Activated T-helper 2 cell treated with anti-CD3 and anti-CD28 coated beads, Interferon-gamma antibody, Interleukin-2, Interleukin-4, amounts not matched to agents 10 μg/mL and 5 μg/mL and 100 μg/mL, durations not matched to agents 14 hours and 24 hours and 36 hours (primary cell): ENCODE measurements at regions not wholly inside any gene's neighbourhood (a gene's known extent, or its start where the extent isn't known, plus 50 kb on each side); places are given as distances from the start of the nearest gene placed in this dataset.

Experiments used
- DNase-seq: peaks from one replicate; pipeline ENCODE4 v3.0.0; 2021; ENCODE audit warnings: low spot score
- H3K27ac Mint-ChIP-seq: one replicate; pipeline ENCODE4 v1.8.0; 2021; ENCODE audit warnings: mixed read lengths
- H3K27me3 Mint-ChIP-seq: one replicate; pipeline ENCODE4 v1.8.0; 2021; ENCODE audit warnings: low read depth, mixed read lengths
- H3K36me3 Mint-ChIP-seq: one replicate; pipeline ENCODE4 v1.8.0; 2021; ENCODE audit warnings: low read depth, mixed read lengths
- H3K4me1 Mint-ChIP-seq: one replicate; pipeline ENCODE4 v1.8.0; 2021; ENCODE audit warnings: low read depth, mixed read lengths
- H3K4me3 Mint-ChIP-seq: one replicate; pipeline ENCODE4 v1.8.0; 2021; ENCODE audit warnings: low read depth, mild to moderate bottlenecking, moderate library complexity, mixed read lengths
- H3K9me3 Mint-ChIP-seq: one replicate; pipeline ENCODE4 v1.8.0; 2021; ENCODE audit warnings: mixed read lengths
- intact Hi-C: fragments of 100-400 bp; cut with micrococcal nuclease; formaldehyde crosslinking; loops from one replicate; pipeline ENCODE4 v1.15.1; 2023

- no peak overlapping the region for H3K4me3 Mint-ChIP-seq
- intact Hi-C loops: no loop called here
- no peaks in the 10 kb centered on the region for H3K36me3 Mint-ChIP-seq
- no peak for DNase-seq
- H3K4me1 Mint-ChIP-seq: no peaks in the 10 kb centered on the region
- H3K9me3 Mint-ChIP-seq: no peaks in the 10 kb centered on the region
- no peak overlapping the region for H3K27ac Mint-ChIP-seq
- H3K27me3 Mint-ChIP-seq: no peaks in the 10 kb centered on the region
Observed at GRCh38 chr12:39064708-39065107, 159.3 kb upstream of the CPNE8 start.

DNA sequence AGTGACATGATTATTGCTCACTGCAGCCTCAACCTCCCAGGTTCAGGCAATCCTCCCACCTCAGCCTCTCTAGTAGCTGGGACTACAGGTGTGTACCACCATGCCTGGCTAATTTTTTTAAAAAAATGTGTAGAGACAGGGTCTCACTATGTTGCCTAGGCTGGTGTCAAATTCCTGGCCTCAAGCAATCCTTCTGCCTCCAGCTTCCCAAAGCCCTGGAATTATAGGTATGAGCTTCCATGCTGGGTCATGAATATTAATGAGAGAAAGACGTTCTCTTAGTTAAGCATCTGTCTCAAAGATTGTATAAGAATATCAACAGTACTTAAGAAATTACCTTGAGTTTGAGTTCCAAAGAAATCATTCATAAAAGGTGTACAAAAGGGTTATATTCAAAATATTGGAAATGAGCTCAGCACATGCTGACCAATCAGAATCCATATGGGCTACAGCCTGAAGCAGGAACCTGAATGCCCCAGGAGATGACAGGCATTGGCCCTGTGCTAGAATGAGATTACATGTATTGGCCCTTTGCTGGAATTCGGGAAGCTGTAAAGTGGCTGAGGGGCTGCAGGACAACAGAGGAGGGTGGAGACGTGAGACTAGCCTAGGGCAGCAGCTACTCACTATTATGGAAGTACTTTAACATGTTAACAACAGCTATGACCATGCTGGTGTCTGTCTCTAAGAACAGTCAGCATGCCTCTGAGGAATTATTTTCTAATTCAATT lies 157.0 kb upstream of the CPNE8 start:
- no peaks in the 10 kb centered on the region for H3K36me3 Mint-ChIP-seq

DNA sequence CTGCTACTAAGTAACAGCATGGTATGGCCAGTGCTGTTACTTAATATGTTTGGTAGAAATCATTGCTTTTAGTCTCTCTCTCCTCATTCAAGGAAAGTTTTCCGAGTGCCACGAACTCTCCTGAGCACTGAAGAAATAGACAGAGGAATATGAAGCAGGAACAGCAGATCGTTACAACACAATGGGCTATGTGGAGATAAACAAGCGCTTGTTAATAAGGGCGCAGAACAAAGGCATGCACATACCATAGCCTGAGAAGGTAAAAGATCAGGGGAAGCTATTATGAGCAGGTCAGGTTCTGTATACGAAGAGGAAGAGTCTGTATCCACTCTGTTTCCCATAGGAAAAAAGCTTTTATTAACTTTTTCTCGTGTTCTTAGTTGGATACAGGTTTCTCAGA lies 156.2 kb upstream of the CPNE8 start:
- H3K27ac Mint-ChIP-seq: no peak overlapping the region
- no peak overlapping the region for H3K4me3 Mint-ChIP-seq
- H3K9me3 Mint-ChIP-seq: no peaks in the 10 kb centered on the region
- DNase-seq: no peak
- H3K27me3 Mint-ChIP-seq: no peaks in the 10 kb centered on the region
- intact Hi-C loops: no loop called here
- H3K36me3 Mint-ChIP-seq: no peaks in the 10 kb centered on the region
- no peaks in the 10 kb centered on the region for H3K4me1 Mint-ChIP-seq

More for the DNA sequence above, 157.0 kb upstream of the CPNE8 start:
- no peak overlapping the region for H3K27ac Mint-ChIP-seq
- intact Hi-C loops: no loop called here
- H3K27me3 Mint-ChIP-seq: no peaks in the 10 kb centered on the region
- H3K9me3 Mint-ChIP-seq: no peaks in the 10 kb centered on the region
- H3K4me3 Mint-ChIP-seq: no peak overlapping the region
- H3K4me1 Mint-ChIP-seq: no peaks in the 10 kb centered on the region
- DNase-seq: no peak

DNA sequence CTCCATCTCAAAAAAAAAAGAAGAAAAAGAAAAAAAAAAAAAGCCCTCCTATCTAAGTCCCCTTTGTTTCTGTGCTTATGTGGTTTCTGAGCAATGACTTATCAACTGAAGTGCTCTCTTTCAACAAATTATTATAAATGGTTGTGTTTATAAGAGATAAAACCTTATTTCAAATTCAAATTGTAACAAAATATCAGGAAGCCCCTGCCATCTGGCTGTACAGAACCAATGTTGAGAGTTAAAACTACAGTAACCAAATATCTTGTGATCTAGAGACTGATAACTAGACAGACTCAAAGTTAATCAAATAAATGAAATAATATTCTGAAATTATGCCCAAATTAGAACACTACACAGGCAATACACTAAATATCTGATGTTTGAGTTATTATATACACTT lies 143.0 kb upstream of the CPNE8 start:
- DNase-seq: no peak
- no peak overlapping the region for H3K27ac Mint-ChIP-seq
- no peaks in the 10 kb centered on the region for H3K4me1 Mint-ChIP-seq
- H3K4me3 Mint-ChIP-seq: no peak overlapping the region
- no peaks in the 10 kb centered on the region for H3K36me3 Mint-ChIP-seq
- intact Hi-C loops: no loop called here
- no peaks in the 10 kb centered on the region for H3K9me3 Mint-ChIP-seq
- H3K27me3 Mint-ChIP-seq: no peaks in the 10 kb centered on the region

DNA sequence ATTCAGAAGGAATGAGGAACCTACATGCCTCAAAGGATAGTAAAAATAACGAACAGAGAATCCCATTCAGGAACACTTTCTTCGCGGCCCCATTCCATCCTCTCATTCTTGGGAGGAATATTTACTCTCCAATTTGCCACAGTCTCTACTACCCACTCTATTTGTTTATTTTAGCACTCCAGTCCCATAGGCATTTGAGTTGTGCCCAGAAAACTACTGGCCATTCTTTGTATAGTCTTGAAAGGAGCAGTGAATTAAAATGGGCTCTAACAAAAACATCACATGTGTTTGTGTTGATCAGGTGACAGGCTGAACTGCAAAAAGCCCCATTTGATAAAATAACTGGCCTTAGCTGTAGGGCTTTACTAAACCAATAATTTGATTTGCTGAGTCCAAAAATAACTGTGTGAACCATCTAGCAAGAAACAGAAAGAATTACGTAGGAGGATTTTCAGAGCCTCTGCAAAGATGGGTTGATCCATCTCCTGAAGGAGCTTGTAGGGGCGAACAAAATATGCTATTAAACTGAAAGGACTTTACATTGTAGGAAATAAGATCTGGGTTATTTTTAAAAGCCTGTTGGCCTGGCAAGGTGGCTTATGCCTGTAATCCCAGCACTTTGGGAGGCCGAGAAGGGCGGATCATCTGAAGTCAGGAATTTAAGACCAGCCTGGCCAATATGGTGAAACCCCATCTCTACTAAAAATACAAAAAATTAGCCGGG lies 142.3 kb upstream of the CPNE8 start:
- intact Hi-C loops: no loop called here
- H3K4me1 Mint-ChIP-seq: no peaks in the 10 kb centered on the region
- DNase-seq: no peak
- no peak overlapping the region for H3K27ac Mint-ChIP-seq
- H3K9me3 Mint-ChIP-seq: no peaks in the 10 kb centered on the region
- no peak overlapping the region for H3K4me3 Mint-ChIP-seq
- no peaks in the 10 kb centered on the region for H3K36me3 Mint-ChIP-seq
- no peaks in the 10 kb centered on the region for H3K27me3 Mint-ChIP-seq

- DNase-seq: no peak
- Mint-ChIP-seq H3K4me3 (no peak overlapping the region), H3K27ac (no peak overlapping the region), H3K27me3 (no peaks in the 10 kb centered on the region), H3K9me3 (no peaks in the 10 kb centered on the region), H3K4me1 (no peaks in the 10 kb centered on the region), H3K36me3 (no peaks in the 10 kb centered on the region)
- intact Hi-C loops: no loop called here
Observed at GRCh38 chr12:39044754-39045153, 139.4 kb upstream of the CPNE8 start.

DNA sequence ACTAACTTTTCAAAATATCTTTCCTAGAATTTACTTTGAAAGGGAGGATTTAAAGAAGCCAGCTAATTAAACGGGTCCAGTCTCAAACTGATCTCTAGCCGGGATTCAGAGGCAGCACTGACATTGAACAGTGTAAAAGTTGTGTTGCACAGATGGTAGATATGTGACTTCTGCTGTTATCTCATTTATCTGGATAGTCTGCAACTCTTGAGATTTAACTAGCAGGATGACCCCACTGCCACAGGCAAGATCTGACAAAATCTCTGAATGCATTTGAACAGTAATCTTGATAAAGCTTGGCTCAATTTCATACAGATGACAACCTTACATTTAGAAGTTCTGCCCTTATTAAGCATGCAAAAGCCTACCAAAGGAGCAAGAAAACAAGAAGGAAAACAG lies 138.0 kb upstream of the CPNE8 start:
- DNase-seq: no peak
- Mint-ChIP-seq H3K4me1 (no peaks in the 10 kb centered on the region), H3K36me3 (no peaks in the 10 kb centered on the region), H3K27ac (no peak overlapping the region), H3K4me3 (no peak overlapping the region), H3K27me3 (no peaks in the 10 kb centered on the region), H3K9me3 (no peaks in the 10 kb centered on the region)
- intact Hi-C loops: no loop called here

- no peaks in the 10 kb centered on the region for H3K36me3 Mint-ChIP-seq
- no peaks in the 10 kb centered on the region for H3K4me1 Mint-ChIP-seq
- DNase-seq: no peak
- H3K4me3 Mint-ChIP-seq: no peak overlapping the region
- H3K27ac Mint-ChIP-seq: no peak overlapping the region
- no peaks in the 10 kb centered on the region for H3K27me3 Mint-ChIP-seq
- H3K9me3 Mint-ChIP-seq: no peaks in the 10 kb centered on the region
- intact Hi-C loops: no loop called here
Observed at GRCh38 chr12:39040275-39040674, 134.9 kb upstream of the CPNE8 start.

DNA sequence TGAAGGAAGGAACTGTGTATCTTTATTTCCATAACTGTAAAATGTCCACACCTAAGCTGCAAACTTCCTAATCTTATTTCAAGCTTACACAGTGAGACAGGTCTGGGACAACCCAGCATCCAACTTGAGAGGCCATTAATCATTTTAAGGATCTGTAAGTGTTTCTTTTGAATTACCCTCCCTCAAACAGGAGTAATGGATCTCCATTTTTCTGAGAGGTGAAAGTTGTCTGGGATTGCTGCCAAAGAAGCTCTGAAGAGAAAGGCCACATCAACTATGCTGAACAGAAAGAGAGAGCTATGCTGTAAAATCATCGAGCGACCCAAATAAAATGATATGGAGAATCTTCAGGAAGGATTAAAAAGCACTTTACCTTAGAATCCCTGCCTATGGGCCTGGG lies 131.7 kb upstream of the CPNE8 start:
- H3K4me1 Mint-ChIP-seq: no peaks in the 10 kb centered on the region
- intact Hi-C loops: no loop called here
- H3K4me3 Mint-ChIP-seq: no peak overlapping the region
- H3K9me3 Mint-ChIP-seq: no peaks in the 10 kb centered on the region
- DNase-seq: no peak
- H3K36me3 Mint-ChIP-seq: no peaks in the 10 kb centered on the region
- no peaks in the 10 kb centered on the region for H3K27me3 Mint-ChIP-seq
- H3K27ac Mint-ChIP-seq: no peak overlapping the region

DNA sequence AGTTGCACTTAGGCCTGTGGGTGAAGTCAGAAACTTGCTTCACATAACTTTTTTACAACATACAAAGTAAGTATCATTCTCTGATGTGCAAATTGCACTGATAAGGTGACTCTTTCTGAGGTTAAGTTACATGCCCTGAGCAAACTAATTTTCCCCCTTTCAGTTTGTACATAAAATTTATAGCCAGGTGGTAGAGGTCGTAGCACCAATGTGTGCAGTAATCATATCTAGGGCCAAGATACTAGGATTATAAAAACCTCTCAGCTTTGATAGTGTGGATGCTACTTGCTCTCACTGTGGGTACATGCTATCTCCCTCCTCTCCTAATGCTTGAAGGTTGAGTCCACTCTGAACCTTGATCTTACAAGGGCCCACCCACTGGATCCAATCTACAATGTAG lies 130.7 kb upstream of the CPNE8 start:
- DNase-seq: no peak
- no peak overlapping the region for H3K4me3 Mint-ChIP-seq
- no peaks in the 10 kb centered on the region for H3K36me3 Mint-ChIP-seq
- no peaks in the 10 kb centered on the region for H3K4me1 Mint-ChIP-seq
- no peaks in the 10 kb centered on the region for H3K27me3 Mint-ChIP-seq
- intact Hi-C loops: no loop called here
- no peaks in the 10 kb centered on the region for H3K9me3 Mint-ChIP-seq
- no peak overlapping the region for H3K27ac Mint-ChIP-seq

DNA sequence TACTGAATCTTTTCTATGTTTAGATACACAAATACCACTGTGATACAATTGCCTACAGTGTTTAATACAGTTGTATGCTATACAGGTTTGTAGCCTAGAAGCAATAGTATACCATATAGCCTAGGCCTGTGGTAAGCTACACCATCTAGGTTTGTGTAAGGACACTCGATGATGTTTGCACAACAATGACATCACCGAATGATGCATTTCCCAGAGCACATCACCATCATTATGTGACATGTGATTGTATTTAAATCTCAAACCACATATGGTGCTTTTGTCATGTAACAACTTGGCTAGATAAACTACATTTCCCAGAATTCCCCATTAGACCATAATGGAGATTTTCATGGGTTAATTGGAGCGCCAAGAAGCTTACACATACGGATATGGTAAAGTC lies 128.4 kb upstream of the CPNE8 start:
- H3K36me3 Mint-ChIP-seq: no peaks in the 10 kb centered on the region
- no peaks in the 10 kb centered on the region for H3K4me1 Mint-ChIP-seq
- no peaks in the 10 kb centered on the region for H3K27me3 Mint-ChIP-seq
- H3K9me3 Mint-ChIP-seq: no peaks in the 10 kb centered on the region
- intact Hi-C loops: no loop called here
- DNase-seq: no peak
- no peak overlapping the region for H3K4me3 Mint-ChIP-seq
- H3K27ac Mint-ChIP-seq: no peak overlapping the region

DNA sequence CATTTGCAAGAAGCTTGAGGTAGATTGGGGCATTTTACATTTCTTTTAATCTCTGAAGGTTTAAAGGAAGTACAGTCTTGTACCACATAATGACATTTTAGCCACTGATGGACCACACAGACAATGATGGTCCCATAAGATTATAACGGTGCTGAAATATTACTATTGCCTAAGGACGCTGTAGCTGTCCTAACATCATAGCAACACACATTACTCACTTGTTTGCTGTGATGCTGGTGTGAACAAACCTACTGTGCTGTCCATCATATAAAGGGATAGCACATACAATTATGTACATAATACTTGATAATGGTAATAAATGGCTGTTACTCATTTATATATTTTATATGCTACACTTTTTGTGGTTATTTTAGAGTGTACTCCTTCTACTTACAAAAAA lies 127.1 kb upstream of the CPNE8 start:
- no peaks in the 10 kb centered on the region for H3K36me3 Mint-ChIP-seq
- H3K27me3 Mint-ChIP-seq: no peaks in the 10 kb centered on the region
- DNase-seq: no peak
- H3K27ac Mint-ChIP-seq: no peak overlapping the region
- no peaks in the 10 kb centered on the region for H3K4me1 Mint-ChIP-seq
- H3K4me3 Mint-ChIP-seq: no peak overlapping the region
- H3K9me3 Mint-ChIP-seq: no peaks in the 10 kb centered on the region
- intact Hi-C loops: no loop called here

DNA sequence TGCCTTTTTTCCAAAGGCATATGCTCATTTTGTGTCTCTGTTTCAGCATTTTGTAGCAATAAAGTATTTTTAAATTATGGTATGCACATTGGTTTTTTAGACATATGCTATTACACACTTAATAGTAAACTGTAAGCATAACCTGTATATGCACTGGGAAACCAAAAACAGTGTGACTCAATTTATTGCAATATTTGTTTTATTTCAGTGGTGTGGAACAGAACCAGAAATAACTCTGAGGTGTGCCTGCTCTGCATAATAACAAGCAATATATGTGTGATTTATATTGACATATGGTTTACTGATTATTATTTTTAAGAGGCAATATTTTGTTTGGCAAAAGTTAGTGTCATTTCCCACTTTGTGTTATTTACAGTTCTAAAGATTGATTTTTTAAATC lies 126.6 kb upstream of the CPNE8 start:
- intact Hi-C loops: no loop called here
- Mint-ChIP-seq H3K27ac (no peak overlapping the region), H3K4me1 (no peaks in the 10 kb centered on the region), H3K9me3 (no peaks in the 10 kb centered on the region), H3K27me3 (no peaks in the 10 kb centered on the region), H3K4me3 (no peak overlapping the region), H3K36me3 (no peaks in the 10 kb centered on the region)
- DNase-seq: no peak
